HCT116 (cell line): ENCODE measurements at regions not wholly inside any gene's neighbourhood (a gene's known extent, or its start where the extent isn't known, plus 50 kb on each side); places are given as distances from the start of the nearest gene placed in this dataset.

Source experiments
- MAX ChIP-seq: IDR thresholded peaks from 2 replicates; pipeline ENCODE4 v1.6.1; 2012
- POLR2A ChIP-seq: IDR thresholded peaks from 2 replicates; pipeline ENCODE4 v1.7.0; 2011; ENCODE audit warnings: borderline replicate concordance; ENCODE audit not compliant: insufficient read depth, insufficient read length; ENCODE audit errors: extremely low read depth
- POLR2AphosphoS5 ChIP-seq: IDR thresholded peaks from 2 replicates; pipeline ENCODE4 v1.6.1; 2011; ENCODE audit warnings: mild to moderate bottlenecking, low read depth, low read length, moderate library complexity
- RAD21 ChIP-seq: IDR thresholded peaks from 2 replicates; pipeline ENCODE4 v1.6.1; 2012; ENCODE audit warnings: low read depth, mild to moderate bottlenecking
- REST ChIP-seq: IDR thresholded peaks from 2 replicates; pipeline ENCODE4 v1.6.1; 2012; ENCODE audit warnings: low read depth
- ZFX ChIP-seq: fragments of 450-650 bp; IDR thresholded peaks from 2 replicates; pipeline ENCODE4 v1.6.1; 2017
- TF ChIP-seq, protein P1 (sequence below), 3 experiments: fragments of 200-600 bp in 1 of 3; sonication (generic) in 1 of 3; IDR thresholded peaks in 2 of 3; conservative IDR thresholded peaks in 1 of 3; 2 replicates each; pipeline ENCODE4 v1.5.1; 2012 to 2017; ENCODE audit warnings: low read depth in 2 of 3, low read length in 2 of 3, antibody characterized with exemption in 1 of 3, borderline replicate concordance in 1 of 3, control low read depth in 1 of 3, mild to moderate bottlenecking in 1 of 3, mixed read lengths in 1 of 3, mixed run types in 1 of 3, moderate library complexity in 1 of 3; ENCODE audit not compliant: insufficient read depth in 1 of 3

DNA sequence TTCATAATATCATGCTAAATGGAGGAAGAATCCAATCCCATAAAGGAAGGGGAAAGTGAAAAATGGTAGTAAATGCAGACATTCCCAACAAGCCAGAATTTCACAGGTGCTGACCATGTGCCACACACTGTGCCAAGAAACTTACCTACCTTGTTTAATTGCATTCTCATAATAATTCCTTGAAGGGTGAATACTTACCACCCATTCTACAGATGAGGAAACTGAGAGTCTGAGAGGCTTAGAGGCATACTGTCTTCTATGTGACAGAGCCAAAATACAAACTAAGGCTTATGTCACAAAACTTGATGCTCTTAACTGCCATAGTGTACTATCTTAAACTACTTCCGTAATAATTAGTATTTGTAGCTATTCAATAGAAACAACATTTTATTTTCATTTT, 454.7 kb downstream of the UTRN start:
- TF ChIP-seq, protein P1, sequence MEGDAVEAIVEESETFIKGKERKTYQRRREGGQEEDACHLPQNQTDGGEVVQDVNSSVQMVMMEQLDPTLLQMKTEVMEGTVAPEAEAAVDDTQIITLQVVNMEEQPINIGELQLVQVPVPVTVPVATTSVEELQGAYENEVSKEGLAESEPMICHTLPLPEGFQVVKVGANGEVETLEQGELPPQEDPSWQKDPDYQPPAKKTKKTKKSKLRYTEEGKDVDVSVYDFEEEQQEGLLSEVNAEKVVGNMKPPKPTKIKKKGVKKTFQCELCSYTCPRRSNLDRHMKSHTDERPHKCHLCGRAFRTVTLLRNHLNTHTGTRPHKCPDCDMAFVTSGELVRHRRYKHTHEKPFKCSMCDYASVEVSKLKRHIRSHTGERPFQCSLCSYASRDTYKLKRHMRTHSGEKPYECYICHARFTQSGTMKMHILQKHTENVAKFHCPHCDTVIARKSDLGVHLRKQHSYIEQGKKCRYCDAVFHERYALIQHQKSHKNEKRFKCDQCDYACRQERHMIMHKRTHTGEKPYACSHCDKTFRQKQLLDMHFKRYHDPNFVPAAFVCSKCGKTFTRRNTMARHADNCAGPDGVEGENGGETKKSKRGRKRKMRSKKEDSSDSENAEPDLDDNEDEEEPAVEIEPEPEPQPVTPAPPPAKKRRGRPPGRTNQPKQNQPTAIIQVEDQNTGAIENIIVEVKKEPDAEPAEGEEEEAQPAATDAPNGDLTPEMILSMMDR (IDR thresholded peaks at IDR 0.05 in 2 of 3, conservative IDR thresholded peaks at IDR 0.05 in 1 of 3; ENCODE audit: borderline replicate concordance in 1 of 3, insufficient read depth in 1 of 3, low read depth in 2 of 3, low read length in 2 of 3): no peak
- TF ChIP-seq REST: no peak
- no peak for TF ChIP-seq POLR2A
- no peak for TF ChIP-seq RAD21
- TF ChIP-seq MAX: no peak
- TF ChIP-seq ZFX: no peak
- TF ChIP-seq POLR2AphosphoS5: no peak
